IPS-NIHi11 (cell line): ENCODE measurements at regions not wholly inside any gene's neighbourhood (a gene's known extent, or its start where the extent isn't known, plus 50 kb on each side); places are given as distances from the start of the nearest gene placed in this dataset.

Experiments
- DNase-seq: peaks from one replicate; pipeline ENCODE4 v3.0.0; 2012; ENCODE audit warnings: mixed read lengths, low spot score

- no peak for DNase-seq
These were observed 111.0 kb downstream of the FAM53A start for GRCh38 chr4:1572964-1573720.

GRCh38 chr4:1572521-1572920 lies 111.6 kb downstream of the FAM53A start:
- DNase-seq = peak; percentile 88

- DNase-seq = no peak
These were observed 112.1 kb downstream of the FAM53A start for GRCh38 chr4:1572010-1572385.

GRCh38 chr4:1571165-1572009 lies 112.7 kb downstream of the FAM53A start:
- DNase-seq = no peak

GRCh38 chr4:1570291-1571164 lies 113.6 kb downstream of the FAM53A start:
- no peak for DNase-seq

DNA sequence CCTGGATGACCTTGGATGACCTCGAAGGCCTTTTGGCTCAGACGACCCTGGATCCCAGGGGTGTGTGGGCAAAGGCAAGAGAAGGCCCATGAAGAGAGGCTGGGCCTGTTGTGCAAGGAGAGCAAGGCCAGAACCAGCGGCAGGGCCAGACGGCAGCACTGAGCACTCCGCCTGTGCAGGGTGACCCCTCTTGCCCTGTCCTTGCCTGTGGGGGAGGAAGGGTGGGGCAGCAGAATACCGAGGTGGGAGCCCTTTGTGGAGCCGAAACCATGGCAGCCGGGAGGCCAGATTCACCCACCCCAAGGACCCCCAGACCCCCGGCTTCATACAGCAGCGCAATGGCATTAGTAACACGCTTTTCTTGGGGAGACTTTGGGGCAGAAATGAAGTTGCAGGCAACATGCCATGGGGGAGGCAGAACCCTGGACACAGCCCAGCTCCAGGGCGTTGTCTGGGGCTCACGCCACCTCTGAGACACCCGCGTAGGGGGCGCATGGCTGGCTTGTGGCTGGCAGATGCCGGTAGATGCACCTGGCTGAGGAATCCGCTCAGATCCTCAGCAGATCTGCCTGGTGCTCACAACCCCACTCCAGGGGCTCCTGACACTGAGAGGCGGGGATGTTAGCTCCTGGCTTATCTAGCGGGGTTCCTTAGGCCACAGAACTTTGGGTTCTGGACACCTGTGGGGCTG lies 114.5 kb downstream of the FAM53A start:
- DNase-seq = no peak

- no peak for DNase-seq
These were observed 115.2 kb downstream of the FAM53A start for GRCh38 chr4:1568855-1569460.

GRCh38 chr4:1567808-1568581 lies 116.1 kb downstream of the FAM53A start:
- no peak for DNase-seq

DNA sequence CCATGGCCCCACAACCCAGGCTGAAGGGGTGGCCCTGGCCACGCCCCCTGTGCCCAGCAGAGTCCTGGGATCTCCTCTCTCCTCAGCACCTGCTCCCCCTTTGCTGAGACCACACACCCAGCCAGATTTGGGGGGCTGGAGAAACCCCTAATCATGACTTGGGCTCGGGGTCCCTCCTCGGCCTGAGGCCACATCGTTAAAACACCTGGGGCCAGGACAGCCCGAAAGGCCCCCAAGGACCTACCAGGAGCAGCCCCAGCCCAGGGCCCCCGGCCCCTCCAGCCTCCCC lies 116.7 kb downstream of the FAM53A start:
- DNase-seq = no peak

GRCh38 chr4:1566838-1567518 lies 117.1 kb downstream of the FAM53A start:
- DNase-seq = no peak

DNA sequence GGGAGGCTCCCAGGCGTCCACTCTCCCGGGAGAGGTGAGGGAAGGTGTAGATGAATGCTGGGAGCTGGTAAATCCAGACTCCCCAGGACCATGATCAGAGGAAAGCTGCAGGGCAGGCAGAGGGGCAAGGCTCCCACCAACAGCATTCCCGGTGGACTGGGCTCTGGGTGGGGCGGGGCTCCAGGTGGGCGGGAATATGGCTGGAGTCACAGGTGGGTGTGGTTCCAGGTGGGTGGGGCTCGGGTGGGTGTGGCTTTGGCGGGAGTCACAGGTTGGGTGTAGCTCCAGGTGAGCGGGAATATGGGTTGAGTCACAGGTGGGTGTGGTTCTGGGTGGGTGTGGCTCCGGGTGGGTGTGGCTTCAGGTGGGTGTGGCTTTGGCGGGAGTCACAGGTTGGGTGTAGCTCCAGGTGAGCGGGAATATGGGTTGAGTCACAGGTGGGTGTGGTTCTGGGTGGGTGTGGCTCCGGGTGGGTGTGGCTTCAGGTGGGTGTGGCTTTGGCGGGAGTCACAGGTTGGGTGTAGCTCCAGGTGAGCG lies 117.7 kb downstream of the FAM53A start:
- DNase-seq = peak; percentile 88

- no peak for DNase-seq
These were observed 118.4 kb downstream of the FAM53A start for GRCh38 chr4:1565598-1566295.

GRCh38 chr4:1564535-1565375 lies 119.4 kb downstream of the FAM53A start:
- no peak for DNase-seq

- DNase-seq = no peak
These were observed 120.2 kb downstream of the FAM53A start for GRCh38 chr4:1563768-1564485.

DNA sequence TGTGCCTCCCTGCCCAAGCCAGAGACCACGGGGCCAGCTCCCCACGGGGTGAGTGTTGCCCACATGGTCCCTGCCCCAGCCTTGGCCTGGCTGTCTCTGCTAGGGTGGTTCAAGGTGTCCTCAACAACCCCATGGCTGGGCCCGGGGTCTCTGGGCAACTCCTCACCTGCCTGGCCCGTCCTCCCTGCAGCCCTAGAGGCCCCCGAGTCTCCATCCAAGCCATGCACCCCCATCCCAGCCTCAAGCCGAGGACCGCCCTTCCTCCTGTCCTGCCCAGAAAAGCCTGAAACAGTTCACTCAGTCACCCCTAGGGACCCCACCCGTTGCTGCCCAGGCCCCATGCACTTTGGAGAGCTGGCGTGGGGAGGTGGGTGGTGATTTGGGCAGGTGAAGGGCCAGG lies 120.9 kb downstream of the FAM53A start:
- no peak for DNase-seq

GRCh38 chr4:1562771-1563170 lies 121.3 kb downstream of the FAM53A start:
- DNase-seq = no peak

DNA sequence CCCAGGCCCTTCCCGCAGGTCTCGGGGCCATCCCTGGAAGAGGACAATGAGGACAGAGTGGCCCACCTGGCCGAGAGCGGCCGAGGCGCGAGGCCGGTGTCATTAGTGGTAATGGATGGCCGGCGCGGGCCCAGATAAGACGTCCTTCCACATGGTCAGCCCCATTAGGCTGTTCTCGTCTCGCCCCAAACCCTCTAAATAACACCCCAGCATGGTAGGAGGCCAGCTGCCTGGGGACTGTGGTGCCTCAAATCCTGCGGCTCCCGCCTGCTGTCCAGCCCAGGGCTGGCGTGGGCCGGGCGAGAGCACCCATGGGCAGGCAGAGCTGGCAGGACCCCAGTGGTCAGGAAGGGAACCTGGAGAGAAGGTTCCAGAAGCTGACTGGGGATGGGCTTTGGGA lies 121.7 kb downstream of the FAM53A start:
- DNase-seq = no peak
